ENCODE measurements at regions not wholly inside any gene's neighbourhood (a gene's known extent, or its start where the extent isn't known, plus 50 kb on each side); places are given as distances from the start of the nearest gene placed in this dataset.

DNA sequence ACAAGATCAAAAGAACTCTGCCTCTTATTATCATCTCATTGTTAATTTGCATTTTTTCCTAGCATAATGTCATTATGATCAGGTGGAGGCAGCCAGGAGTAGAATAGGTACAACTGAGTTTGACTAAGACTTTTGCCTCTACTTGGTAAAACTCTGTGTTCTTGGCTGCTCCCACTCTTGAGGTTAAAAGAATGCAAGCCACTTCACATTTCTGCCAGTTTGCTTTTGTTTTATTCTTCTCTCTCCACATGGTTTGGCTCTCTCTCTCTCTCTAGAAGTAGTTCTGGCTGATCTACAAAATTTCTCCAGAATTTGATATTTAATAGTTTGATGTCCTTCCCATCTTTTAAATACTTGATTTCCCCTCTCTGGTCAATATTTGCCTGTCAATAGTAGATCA, 170.7 kb upstream of the E2F7 start:
- TF ChIP-seq YY1 (IDR thresholded peaks at IDR 0.05; ENCODE audit: insufficient read depth, insufficient read length) = no peak
- no peak for TF ChIP-seq ZNF274 (IDR thresholded peaks at IDR 0.05; ENCODE audit: low read depth, low read length)
- TF ChIP-seq SUZ12 (IDR thresholded peaks at IDR 0.05; ENCODE audit: extremely low read depth, insufficient read depth, insufficient read length) = no peak

Data from NT2/D1 (cell line).